Neural progenitor cell (in vitro differentiated cells): ENCODE measurements at regions not wholly inside any gene's neighbourhood (a gene's known extent, or its start where the extent isn't known, plus 50 kb on each side); places are given as distances from the start of the nearest gene placed in this dataset.

Experiments used
- DNase-seq: peaks from one replicate; pipeline ENCODE4 v3.0.0-alpha.2; 2016; ENCODE audit warnings: low spot score
- H2AFZ ChIP-seq: fragments of 200-600 bp; sonication (generic); replicated peaks from 2 replicates; pipeline ENCODE4 v1.6.1; 2016; ENCODE audit warnings: antibody characterized with exemption
- H3F3A ChIP-seq: fragments of 200-600 bp; sonication (generic); 2 replicates; pipeline ENCODE4 v1.6.1; 2016; ENCODE audit warnings: antibody characterized with exemption, low read depth
- H3K27ac ChIP-seq: fragments of 200-600 bp; sonication (generic); 2 replicates; pipeline ENCODE4 v1.5.1; 2016; ENCODE audit warnings: mild to moderate bottlenecking
- H3K27me3 ChIP-seq: fragments of 200-600 bp; sonication (generic); 2 replicates; pipeline ENCODE4 v1.6.1; 2016; ENCODE audit warnings: mild to moderate bottlenecking, moderate library complexity
- H3K36me3 ChIP-seq: fragments of 200-600 bp; sonication (generic); 2 replicates; pipeline ENCODE4 v1.5.1; 2016
- H3K4me1 ChIP-seq: fragments of 200-600 bp; sonication (generic); 2 replicates; pipeline ENCODE4 v1.6.1; 2016; ENCODE audit warnings: mixed run types
- H3K4me2 ChIP-seq: fragments of 200-600 bp; sonication (generic); 2 replicates; pipeline ENCODE4 v1.6.1; 2016
- H3K4me3 ChIP-seq: fragments of 200-600 bp; sonication (generic); 2 replicates; pipeline ENCODE4 v1.5.1; 2016
- H3K79me2 ChIP-seq: fragments of 200-600 bp; sonication (generic); 2 replicates; pipeline ENCODE4 v1.6.1; 2016; ENCODE audit warnings: low read depth
- H3K9ac ChIP-seq: fragments of 200-600 bp; sonication (generic); 2 replicates; pipeline ENCODE4 v1.6.1; 2016
- H3K9me3 ChIP-seq: fragments of 200-600 bp; sonication (generic); 2 replicates; pipeline ENCODE4 v1.5.1; 2016; ENCODE audit warnings: low read depth
- H4K20me1 ChIP-seq: fragments of 200-600 bp; sonication (generic); 2 replicates; pipeline ENCODE4 v1.6.1; 2016; ENCODE audit warnings: low read depth
- H3K27ac Mint-ChIP-seq: 3 replicates; pipeline ENCODE4 v1.8.0; 2021; ENCODE audit warnings: mixed read lengths
- H3K27me3 Mint-ChIP-seq: 2 replicates; pipeline ENCODE4 v1.8.0; 2022; ENCODE audit warnings: low read depth, mild to moderate bottlenecking, inconsistent platforms, moderate library complexity, mixed read lengths; ENCODE audit not compliant: insufficient read depth
- H3K36me3 Mint-ChIP-seq: 3 replicates; pipeline ENCODE4 v1.8.0; 2021; ENCODE audit warnings: mixed read lengths
- H3K4me1 Mint-ChIP-seq: 3 replicates; pipeline ENCODE4 v1.8.0; 2021; ENCODE audit warnings: mixed read lengths
- H3K4me3 Mint-ChIP-seq: 3 replicates; pipeline ENCODE4 v1.8.0; 2021; ENCODE audit warnings: mild to moderate bottlenecking, moderate library complexity, mixed read lengths
- H3K9me3 Mint-ChIP-seq: 3 replicates; pipeline ENCODE4 v1.8.0; 2020; ENCODE audit warnings: mixed read lengths
- CTCF ChIP-seq: fragments of 200-600 bp; sonication (generic); IDR thresholded peaks from 2 replicates; pipeline ENCODE4 v1.5.1; 2017; ENCODE audit warnings: antibody characterized with exemption, mild to moderate bottlenecking
- EZH2 ChIP-seq: fragments of 200-600 bp; sonication (generic); IDR thresholded peaks from 2 replicates; pipeline ENCODE4 v1.6.1; 2017; ENCODE audit warnings: antibody characterized with exemption, mild to moderate bottlenecking, moderate library complexity
- EZH2phosphoT487 ChIP-seq: fragments of 200-600 bp; sonication (generic); IDR thresholded peaks from 2 replicates; pipeline ENCODE4 v1.6.1; 2017; ENCODE audit warnings: antibody characterized with exemption

DNA sequence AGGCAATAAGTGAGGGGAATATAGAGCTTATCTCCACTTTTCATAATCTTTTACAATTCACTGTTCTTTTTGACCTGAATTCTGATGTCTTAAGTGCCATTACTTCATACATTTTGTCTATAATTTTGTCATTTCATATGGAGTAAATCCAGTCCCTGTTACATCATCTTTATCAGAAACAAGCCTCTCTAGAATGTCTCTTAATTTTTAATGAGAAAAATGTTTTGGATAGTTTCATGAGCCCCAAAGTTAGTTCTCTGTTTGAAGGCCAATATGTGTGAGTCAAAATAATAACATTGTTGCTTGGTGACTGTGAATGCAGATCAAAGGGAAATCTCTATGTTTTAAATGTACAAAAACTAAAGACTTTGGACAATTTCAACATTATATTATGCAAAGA, 329.6 kb upstream of the ARRDC3 start:
- no peaks in the 10 kb centered on the region for H3K27me3 Mint-ChIP-seq
- no peak overlapping the region for H2AFZ ChIP-seq

GRCh38 chr5:91707521-91707841, 324.4 kb upstream of the ARRDC3 start:
- peaks cover 4% of the 10 kb centered on the region for H3K9me3 Mint-ChIP-seq
- no peaks in the 10 kb centered on the region for H3K27me3 Mint-ChIP-seq
- Histone ChIP-seq H3K27ac (no peak overlapping the region), H2AFZ (no peak overlapping the region), H3K27me3 (no peaks in the 10 kb centered on the region), H4K20me1 (no peaks in the 10 kb centered on the region), H3K9me3 (no peaks in the 10 kb centered on the region), H3K4me1 (no peaks in the 10 kb centered on the region), H3K9ac (no peak overlapping the region), H3K79me2 (no peaks in the 10 kb centered on the region), H3K4me3 (no peak overlapping the region), H3K36me3 (no peaks in the 10 kb centered on the region), H3K4me2 (no peak overlapping the region), H3F3A (no peaks in the 10 kb centered on the region)
- no peak overlapping the region for H3K4me3 Mint-ChIP-seq
- H3K4me1 Mint-ChIP-seq: no peaks in the 10 kb centered on the region
- H3K27ac Mint-ChIP-seq: no peak overlapping the region
- no peak for DNase-seq
- TF ChIP-seq EZH2phosphoT487 (no peak), EZH2 (no peak), CTCF (no peak)
- peaks cover 3% of the 10 kb centered on the region for H3K36me3 Mint-ChIP-seq

More for the DNA sequence above, 329.6 kb upstream of the ARRDC3 start:
- Histone ChIP-seq H3K79me2 (no peaks in the 10 kb centered on the region), H3K27me3 (no peaks in the 10 kb centered on the region), H3K27ac (no peak overlapping the region), H3K36me3 (no peaks in the 10 kb centered on the region), H4K20me1 (no peaks in the 10 kb centered on the region), H3K4me3 (no peak overlapping the region), H3K9ac (no peak overlapping the region), H3K4me2 (no peak overlapping the region), H3K4me1 (no peaks in the 10 kb centered on the region), H3F3A (no peaks in the 10 kb centered on the region), H3K9me3 (no peaks in the 10 kb centered on the region)
- Mint-ChIP-seq H3K9me3 (peaks cover 20% of the 10 kb centered on the region), H3K27ac (no peak overlapping the region), H3K4me1 (no peaks in the 10 kb centered on the region), H3K4me3 (no peak overlapping the region), H3K36me3 (peaks cover 8% of the 10 kb centered on the region)
- no peak for TF ChIP-seq EZH2
- TF ChIP-seq CTCF: no peak
- no peak for TF ChIP-seq EZH2phosphoT487
- no peak for DNase-seq

DNA sequence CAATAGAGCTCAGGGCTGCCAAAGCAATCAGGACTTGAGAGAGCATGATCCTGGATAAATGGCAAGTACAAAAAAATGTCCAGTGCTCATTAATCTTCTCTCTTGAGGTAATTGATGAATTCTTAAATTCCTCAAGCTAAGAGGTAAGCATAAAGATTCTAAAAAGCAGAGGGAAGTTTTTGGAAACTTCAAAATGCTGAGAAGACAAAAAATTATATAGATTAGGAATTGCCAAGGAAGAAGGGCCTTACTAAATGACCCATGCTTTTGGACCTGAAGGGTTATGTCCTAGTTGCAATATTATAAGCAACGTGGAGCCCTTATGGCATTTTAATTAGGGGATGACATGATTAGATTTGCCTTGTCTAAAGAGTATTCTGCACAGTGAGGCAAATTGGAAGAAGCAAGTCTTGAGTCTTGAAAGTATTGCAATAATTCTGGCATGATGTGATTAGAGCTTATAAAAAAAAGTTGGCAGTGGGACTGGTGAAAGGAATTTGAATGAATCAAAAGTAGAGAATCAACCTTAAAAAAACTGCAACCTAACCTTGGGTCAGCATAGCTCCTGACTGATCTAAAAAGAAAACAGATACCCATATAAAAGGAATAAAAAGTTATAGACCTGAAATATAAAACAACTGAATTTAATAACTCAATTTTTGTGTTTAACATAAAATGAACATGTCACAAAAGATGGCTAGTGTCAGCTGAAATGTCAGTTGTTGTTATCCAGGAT, 323.8 kb upstream of the ARRDC3 start:
- Mint-ChIP-seq H3K27me3 (no peaks in the 10 kb centered on the region), H3K27ac (no peak overlapping the region), H3K36me3 (peaks cover 3% of the 10 kb centered on the region), H3K4me3 (no peak overlapping the region), H3K4me1 (no peaks in the 10 kb centered on the region), H3K9me3 (peaks cover 4% of the 10 kb centered on the region)
- Histone ChIP-seq H4K20me1 (no peaks in the 10 kb centered on the region), H3K4me2 (no peak overlapping the region), H3K27me3 (no peaks in the 10 kb centered on the region), H3K36me3 (no peaks in the 10 kb centered on the region), H3F3A (no peaks in the 10 kb centered on the region), H2AFZ (no peak overlapping the region), H3K9me3 (no peaks in the 10 kb centered on the region), H3K79me2 (no peaks in the 10 kb centered on the region), H3K9ac (no peak overlapping the region), H3K27ac (no peak overlapping the region), H3K4me3 (no peak overlapping the region), H3K4me1 (no peaks in the 10 kb centered on the region)
- DNase-seq: no peak
- TF ChIP-seq CTCF (no peak), EZH2phosphoT487 (no peak), EZH2 (no peak)
